ENCODE measurements at regions not wholly inside any gene's neighbourhood (a gene's known extent, or its start where the extent isn't known, plus 50 kb on each side); places are given as distances from the start of the nearest gene placed in this dataset.

DNA sequence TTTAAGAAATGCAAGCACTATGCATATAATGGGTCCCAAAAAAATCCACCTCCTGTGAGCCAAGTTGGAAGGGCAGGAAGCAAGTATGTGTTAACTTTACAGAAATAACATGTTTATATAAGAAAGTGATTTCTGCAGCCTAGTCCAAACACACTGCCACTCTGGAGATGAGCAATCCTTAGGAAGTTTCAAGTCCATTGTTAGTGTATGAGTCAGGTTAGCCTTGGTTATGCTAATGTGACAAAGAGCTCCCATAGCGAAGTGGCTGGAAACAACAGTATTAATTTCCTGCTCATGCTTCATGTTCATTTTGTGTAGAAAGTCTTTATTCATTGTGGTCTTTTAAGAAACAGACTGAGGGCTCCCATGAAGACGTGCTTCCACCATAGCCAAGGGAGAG, 121.4 kb downstream of the TBXT start:
- no peak overlapping the region for H3K27ac ChIP-seq (ENCODE audit: low read length)

DNA sequence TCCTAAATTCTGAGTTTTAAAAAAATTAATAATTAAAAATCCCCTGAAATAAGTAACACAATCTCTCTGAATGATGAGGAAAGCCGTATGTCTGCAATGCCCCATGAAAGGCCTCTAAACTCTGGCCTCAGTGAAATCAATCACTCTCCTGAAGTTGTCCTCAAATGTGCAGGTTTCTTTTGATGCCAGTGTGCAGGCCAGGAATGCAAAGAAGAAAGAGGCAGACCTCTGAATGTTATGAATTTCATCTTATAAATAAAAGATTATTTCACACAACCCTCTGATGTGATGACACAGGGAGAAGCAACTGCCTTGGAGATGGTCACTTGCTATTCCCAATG, 121.8 kb downstream of the TBXT start:
- H3K4me1 ChIP-seq (ENCODE audit: insufficient read depth, low read length) = peaks cover 8% of the 10 kb centered on the region
- no peak overlapping the region for H3K27ac ChIP-seq (ENCODE audit: low read length)
- no peak overlapping the region for H3K9ac ChIP-seq (ENCODE audit: low read depth, low read length)
- H3K4me3 ChIP-seq (ENCODE audit: low read length) = no peak overlapping the region
- H3K36me3 ChIP-seq (ENCODE audit: insufficient read depth, low read depth, low read length) = no peaks in the 10 kb centered on the region
- no peaks in the 10 kb centered on the region for H3K9me3 ChIP-seq (ENCODE audit: insufficient read depth, low read depth, low read length)
- no peaks in the 10 kb centered on the region for H3K27me3 ChIP-seq (ENCODE audit: insufficient read depth, low read length)

More for the DNA sequence above, 121.4 kb downstream of the TBXT start:
- Histone ChIP-seq H3K36me3 (ENCODE audit: insufficient read depth, low read depth, low read length) (no peaks in the 10 kb centered on the region), H3K9me3 (ENCODE audit: insufficient read depth, low read depth, low read length) (no peaks in the 10 kb centered on the region), H3K9ac (ENCODE audit: low read depth, low read length) (no peak overlapping the region), H3K4me3 (ENCODE audit: low read length) (no peak overlapping the region), H3K4me1 (ENCODE audit: insufficient read depth, low read length) (peaks cover 8% of the 10 kb centered on the region), H3K27me3 (ENCODE audit: insufficient read depth, low read length) (no peaks in the 10 kb centered on the region)

GRCh38 chr6:166045173-166045859, 122.3 kb downstream of the TBXT start:
- H3K9ac ChIP-seq (ENCODE audit: low read depth, low read length) = no peak overlapping the region
- H3K4me1 ChIP-seq (ENCODE audit: insufficient read depth, low read length) = peaks cover 8% of the 10 kb centered on the region

GRCh38 chr6:166041277-166041676, 126.4 kb downstream of the TBXT start:
- Histone ChIP-seq H3K4me1 (ENCODE audit: insufficient read depth, low read length) (peaks cover 4% of the 10 kb centered on the region), H3K36me3 (ENCODE audit: insufficient read depth, low read depth, low read length) (no peaks in the 10 kb centered on the region), H3K27me3 (ENCODE audit: insufficient read depth, low read length) (no peaks in the 10 kb centered on the region), H3K27ac (ENCODE audit: low read length) (no peak overlapping the region), H3K9ac (ENCODE audit: low read depth, low read length) (no peak overlapping the region), H3K9me3 (ENCODE audit: insufficient read depth, low read depth, low read length) (peaks cover 10% of the 10 kb centered on the region), H3K4me3 (ENCODE audit: low read length) (no peak overlapping the region)

More at GRCh38 chr6:166045173-166045859, 122.3 kb downstream of the TBXT start:
- Histone ChIP-seq H3K27ac (ENCODE audit: low read length) (no peak overlapping the region), H3K9me3 (ENCODE audit: insufficient read depth, low read depth, low read length) (no peaks in the 10 kb centered on the region), H3K27me3 (ENCODE audit: insufficient read depth, low read length) (no peaks in the 10 kb centered on the region), H3K36me3 (ENCODE audit: insufficient read depth, low read depth, low read length) (no peaks in the 10 kb centered on the region), H3K4me3 (ENCODE audit: low read length) (no peak overlapping the region)

GRCh38 chr6:166040292-166040691, 127.4 kb downstream of the TBXT start:
- Histone ChIP-seq H3K27ac (ENCODE audit: low read length) (no peak overlapping the region), H3K9me3 (ENCODE audit: insufficient read depth, low read depth, low read length) (peaks cover 10% of the 10 kb centered on the region), H3K9ac (ENCODE audit: low read depth, low read length) (no peak overlapping the region), H3K4me1 (ENCODE audit: insufficient read depth, low read length) (no peaks in the 10 kb centered on the region; the same call in 1 of the 2 replicates), H3K36me3 (ENCODE audit: insufficient read depth, low read depth, low read length) (no peaks in the 10 kb centered on the region), H3K27me3 (ENCODE audit: insufficient read depth, low read length) (no peaks in the 10 kb centered on the region), H3K4me3 (ENCODE audit: low read length) (no peak overlapping the region)

DNA sequence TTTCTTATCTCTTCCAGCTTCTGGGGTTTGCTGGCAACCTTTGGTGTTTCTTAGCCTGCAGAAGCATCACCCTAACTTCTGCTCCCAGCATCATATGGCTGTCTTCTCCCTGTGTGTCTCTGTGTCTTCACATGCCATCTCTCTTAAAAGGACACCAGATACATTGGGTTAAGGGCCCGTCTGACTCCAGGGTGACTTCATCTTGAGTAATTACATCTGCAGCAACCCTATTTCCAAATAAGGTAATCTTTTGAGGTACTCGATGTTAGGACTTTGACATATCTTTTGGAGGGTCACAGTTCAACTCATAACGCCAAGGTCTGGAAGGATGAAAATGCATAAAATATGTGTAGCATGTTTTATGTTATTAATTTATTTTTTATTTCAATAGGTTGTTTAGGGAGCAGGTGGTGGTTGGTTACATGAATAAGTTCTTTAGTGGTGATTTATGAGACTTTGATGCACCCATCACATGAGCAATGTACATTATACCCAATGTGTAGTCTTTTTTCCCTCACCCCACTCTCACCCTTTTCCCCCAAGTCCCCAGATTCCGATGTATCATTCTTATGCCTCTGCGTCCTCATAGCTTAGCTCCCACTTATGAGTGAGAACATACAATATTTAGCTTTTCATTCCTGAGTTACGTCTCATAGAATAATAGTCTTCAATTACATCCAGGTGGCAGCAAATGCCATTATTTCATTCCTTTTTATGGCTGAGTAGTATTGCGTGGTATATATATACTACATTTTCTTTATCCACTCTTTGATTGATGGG, 131.1 kb downstream of the TBXT start:
- Histone ChIP-seq H3K4me1 (ENCODE audit: insufficient read depth, low read length) (no peaks in the 10 kb centered on the region; the same call in 1 of the 2 replicates), H3K9ac (ENCODE audit: low read depth, low read length) (no peak overlapping the region), H3K9me3 (ENCODE audit: insufficient read depth, low read depth, low read length) (peaks cover 10% of the 10 kb centered on the region), H3K27me3 (ENCODE audit: insufficient read depth, low read length) (no peaks in the 10 kb centered on the region), H3K36me3 (ENCODE audit: insufficient read depth, low read depth, low read length) (no peaks in the 10 kb centered on the region), H3K27ac (ENCODE audit: low read length) (no peak overlapping the region), H3K4me3 (ENCODE audit: low read length) (no peak overlapping the region)

GRCh38 chr6:166032366-166033200, 135.1 kb downstream of the TBXT start:
- H3K36me3 ChIP-seq (ENCODE audit: insufficient read depth, low read depth, low read length) = no peaks in the 10 kb centered on the region
- H3K9me3 ChIP-seq (ENCODE audit: insufficient read depth, low read depth, low read length) = no peaks in the 10 kb centered on the region
- no peaks in the 10 kb centered on the region; the same call in 1 of the 2 replicates for H3K4me1 ChIP-seq (ENCODE audit: insufficient read depth, low read length)
- H3K9ac ChIP-seq (ENCODE audit: low read depth, low read length) = no peak overlapping the region
- no peak overlapping the region for H3K27ac ChIP-seq (ENCODE audit: low read length)
- H3K4me3 ChIP-seq (ENCODE audit: low read length) = no peak overlapping the region
- no peaks in the 10 kb centered on the region for H3K27me3 ChIP-seq (ENCODE audit: insufficient read depth, low read length)

DNA sequence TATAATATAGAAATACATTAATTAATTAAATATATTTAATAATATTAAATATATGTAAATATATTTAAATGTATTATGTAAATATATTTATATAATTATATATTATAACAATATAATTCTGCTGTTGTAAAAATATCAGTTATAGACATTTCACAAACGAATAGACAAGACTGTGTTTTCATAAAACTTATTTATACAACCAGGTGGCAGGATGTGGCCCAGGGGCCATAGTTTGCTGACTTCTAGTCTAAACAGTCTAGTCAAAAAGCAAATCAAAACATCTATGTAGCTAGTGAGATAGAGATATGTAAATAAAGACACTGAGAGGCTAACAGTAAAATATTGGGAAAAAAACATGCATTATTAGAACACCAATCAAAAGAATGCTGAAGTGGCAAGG, 136.4 kb downstream of the TBXT start:
- H3K27ac ChIP-seq (ENCODE audit: low read length) = no peak overlapping the region
- H3K36me3 ChIP-seq (ENCODE audit: insufficient read depth, low read depth, low read length) = no peaks in the 10 kb centered on the region
- no peak overlapping the region for H3K9ac ChIP-seq (ENCODE audit: low read depth, low read length)
- no peaks in the 10 kb centered on the region for H3K9me3 ChIP-seq (ENCODE audit: insufficient read depth, low read depth, low read length)
- H3K27me3 ChIP-seq (ENCODE audit: insufficient read depth, low read length) = no peaks in the 10 kb centered on the region
- no peaks in the 10 kb centered on the region; the same call in 1 of the 2 replicates for H3K4me1 ChIP-seq (ENCODE audit: insufficient read depth, low read length)
- no peak overlapping the region for H3K4me3 ChIP-seq (ENCODE audit: low read length)

- H3K9ac ChIP-seq (ENCODE audit: low read depth, low read length) = no peak overlapping the region
- H3K27me3 ChIP-seq (ENCODE audit: insufficient read depth, low read length) = no peaks in the 10 kb centered on the region
- H3K27ac ChIP-seq (ENCODE audit: low read length) = no peak overlapping the region
- no peaks in the 10 kb centered on the region for H3K9me3 ChIP-seq (ENCODE audit: insufficient read depth, low read depth, low read length)
- H3K4me3 ChIP-seq (ENCODE audit: low read length) = no peak overlapping the region
- no peaks in the 10 kb centered on the region; the same call in 1 of the 2 replicates for H3K4me1 ChIP-seq (ENCODE audit: insufficient read depth, low read length)
- H3K36me3 ChIP-seq (ENCODE audit: insufficient read depth, low read depth, low read length) = no peaks in the 10 kb centered on the region
Measured at GRCh38 chr6:166029506-166029905, 138.1 kb downstream of the TBXT start.

DNA sequence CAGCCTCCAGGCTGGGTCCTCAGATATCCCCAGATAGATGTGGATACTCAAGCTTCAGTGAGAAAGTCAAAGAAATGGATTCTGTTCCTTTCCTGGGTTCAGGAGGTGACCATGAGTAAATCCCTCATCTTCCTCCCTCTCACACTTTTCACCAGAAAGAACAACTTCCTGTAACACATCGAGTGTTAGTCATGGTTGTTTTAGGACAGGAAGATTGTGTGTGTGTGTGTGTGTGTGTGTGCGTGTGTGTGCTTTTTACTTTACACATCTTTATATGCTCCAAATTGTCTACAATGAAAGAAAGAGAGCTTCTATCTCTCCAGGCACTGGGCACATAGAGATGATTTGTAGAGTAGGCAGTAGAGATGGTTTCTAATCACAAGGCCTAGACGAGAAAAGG, 139.9 kb downstream of the TBXT start:
- H3K27ac ChIP-seq (ENCODE audit: low read length) = no peak overlapping the region
- no peaks in the 10 kb centered on the region; the same call in 1 of the 2 replicates for H3K4me1 ChIP-seq (ENCODE audit: insufficient read depth, low read length)
- no peaks in the 10 kb centered on the region for H3K36me3 ChIP-seq (ENCODE audit: insufficient read depth, low read depth, low read length)
- no peaks in the 10 kb centered on the region for H3K9me3 ChIP-seq (ENCODE audit: insufficient read depth, low read depth, low read length)
- no peaks in the 10 kb centered on the region for H3K27me3 ChIP-seq (ENCODE audit: insufficient read depth, low read length)
- no peak overlapping the region for H3K9ac ChIP-seq (ENCODE audit: low read depth, low read length)
- no peak overlapping the region for H3K4me3 ChIP-seq (ENCODE audit: low read length)

DNA sequence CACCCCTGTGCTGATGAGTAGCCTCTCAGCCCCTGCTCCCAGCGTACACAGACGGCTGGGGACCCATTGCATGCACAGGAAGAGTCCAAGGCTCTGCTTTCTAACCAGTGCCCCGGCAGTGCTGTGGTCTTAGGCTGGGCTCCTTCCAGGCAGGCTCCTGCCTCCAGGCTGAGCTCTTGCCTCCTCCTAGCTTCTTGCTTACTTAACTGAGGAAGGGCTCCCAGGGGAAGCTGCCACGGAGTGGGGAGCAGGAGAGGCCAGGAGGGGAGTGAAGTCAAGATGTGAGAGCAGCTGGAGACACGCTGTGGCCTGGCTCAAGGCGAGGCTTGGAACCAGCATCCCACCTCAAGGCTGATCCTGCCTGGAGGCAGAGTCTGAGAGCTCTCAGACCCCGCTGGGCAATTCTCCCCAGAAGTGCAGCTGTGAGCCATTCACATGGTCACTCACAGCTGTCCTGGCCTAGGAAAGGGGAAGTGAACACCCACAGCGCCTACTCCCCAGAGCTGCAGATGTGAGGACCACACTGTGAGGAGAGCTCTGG, 141.0 kb downstream of the TBXT start:
- Histone ChIP-seq H3K4me1 (ENCODE audit: insufficient read depth, low read length) (no peaks in the 10 kb centered on the region; the same call in 1 of the 2 replicates), H3K9me3 (ENCODE audit: insufficient read depth, low read depth, low read length) (no peaks in the 10 kb centered on the region), H3K27me3 (ENCODE audit: insufficient read depth, low read length) (no peaks in the 10 kb centered on the region), H3K9ac (ENCODE audit: low read depth, low read length) (no peak overlapping the region), H3K27ac (ENCODE audit: low read length) (no peak overlapping the region), H3K4me3 (ENCODE audit: low read length) (no peak overlapping the region), H3K36me3 (ENCODE audit: insufficient read depth, low read depth, low read length) (no peaks in the 10 kb centered on the region)

Measured in iPS-20b (cell line).